Uterus (tissue), 2 donors: ENCODE measurements at regions not wholly inside any gene's neighbourhood (a gene's known extent, or its start where the extent isn't known, plus 50 kb on each side); places are given as distances from the start of the nearest gene placed in this dataset.

ENCODE experiments used
- POLR2A ChIP-seq, 2 donors: fragments of 450-650 bp; IDR thresholded peaks; one replicate each; pipeline ENCODE4 v1.6.1; 2016; ENCODE audit warnings: antibody characterized with exemption in 2 of 2, mild to moderate bottlenecking in 1 of 2, moderate library complexity in 1 of 2
- TF ChIP-seq, protein P1 (sequence below), 4 experiments: fragments of 200-600 bp in 2 of 4; fragments of 450-650 bp in 2 of 4; sonication (generic) in 2 of 4; IDR thresholded peaks; one replicate each; pipeline ENCODE4 v1.5.1; 2016 to 2019; ENCODE audit warnings: antibody characterized with exemption in 4 of 4, mild to moderate bottlenecking in 2 of 4, moderate library complexity in 1 of 4

- TF ChIP-seq, protein P1, sequence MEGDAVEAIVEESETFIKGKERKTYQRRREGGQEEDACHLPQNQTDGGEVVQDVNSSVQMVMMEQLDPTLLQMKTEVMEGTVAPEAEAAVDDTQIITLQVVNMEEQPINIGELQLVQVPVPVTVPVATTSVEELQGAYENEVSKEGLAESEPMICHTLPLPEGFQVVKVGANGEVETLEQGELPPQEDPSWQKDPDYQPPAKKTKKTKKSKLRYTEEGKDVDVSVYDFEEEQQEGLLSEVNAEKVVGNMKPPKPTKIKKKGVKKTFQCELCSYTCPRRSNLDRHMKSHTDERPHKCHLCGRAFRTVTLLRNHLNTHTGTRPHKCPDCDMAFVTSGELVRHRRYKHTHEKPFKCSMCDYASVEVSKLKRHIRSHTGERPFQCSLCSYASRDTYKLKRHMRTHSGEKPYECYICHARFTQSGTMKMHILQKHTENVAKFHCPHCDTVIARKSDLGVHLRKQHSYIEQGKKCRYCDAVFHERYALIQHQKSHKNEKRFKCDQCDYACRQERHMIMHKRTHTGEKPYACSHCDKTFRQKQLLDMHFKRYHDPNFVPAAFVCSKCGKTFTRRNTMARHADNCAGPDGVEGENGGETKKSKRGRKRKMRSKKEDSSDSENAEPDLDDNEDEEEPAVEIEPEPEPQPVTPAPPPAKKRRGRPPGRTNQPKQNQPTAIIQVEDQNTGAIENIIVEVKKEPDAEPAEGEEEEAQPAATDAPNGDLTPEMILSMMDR (IDR thresholded peaks at IDR 0.05) = no peak
- TF ChIP-seq POLR2A (IDR thresholded peaks at IDR 0.05) = no peak
Observed at GRCh38 chr5:118336468-118336867, 651.9 kb downstream of the DTWD2 start.
